ENCODE measurements at regions not wholly inside any gene's neighbourhood (a gene's known extent, or its start where the extent isn't known, plus 50 kb on each side); places are given as distances from the start of the nearest gene placed in this dataset.

GRCh38 chr16:85358704-85359146 is 246.5 kb upstream of the CIBAR2 start:
- DNase-seq (ENCODE audit: low read depth, low spot score): no peak

- DNase-seq (ENCODE audit: low read depth, low spot score): no peak
Observed at GRCh38 chr16:85359147-85359822, 247.0 kb upstream of the CIBAR2 start.

- DNase-seq (ENCODE audit: low read depth, low spot score): no peak
Observed at GRCh38 chr16:85360323-85361277, 248.3 kb upstream of the CIBAR2 start.

GRCh38 chr16:85361441-85362118 is 249.3 kb upstream of the CIBAR2 start:
- DNase-seq (ENCODE audit: low read depth, low spot score): no peak

- DNase-seq (ENCODE audit: low read depth, low spot score): no peak
Observed at GRCh38 chr16:85362443-85362842, 250.2 kb upstream of the CIBAR2 start.

- no peak for DNase-seq (ENCODE audit: low read depth, low spot score)
Observed at GRCh38 chr16:85363427-85363826, 249.7 kb upstream of the GSE1 start.

- DNase-seq (ENCODE audit: low read depth, low spot score): no peak
Observed at GRCh38 chr16:85363881-85364280, 249.2 kb upstream of the GSE1 start.

GRCh38 chr16:85364323-85365040 is 248.6 kb upstream of the GSE1 start:
- DNase-seq (ENCODE audit: low read depth, low spot score): no peak

- DNase-seq (ENCODE audit: low read depth, low spot score): peak; percentile 62
Observed at GRCh38 chr16:85365120-85365519, 248.0 kb upstream of the GSE1 start.

- DNase-seq (ENCODE audit: low read depth, low spot score): peak; percentile 52
Observed at GRCh38 chr16:85366031-85366763, 246.9 kb upstream of the GSE1 start.

- DNase-seq (ENCODE audit: low read depth, low spot score): no peak
Observed at GRCh38 chr16:85367485-85367884, 245.6 kb upstream of the GSE1 start.

GRCh38 chr16:85369060-85369459 is 244.1 kb upstream of the GSE1 start:
- DNase-seq (ENCODE audit: low read depth, low spot score): no peak

GRCh38 chr16:85369741-85370528 is 243.2 kb upstream of the GSE1 start:
- DNase-seq (ENCODE audit: low read depth, low spot score): peak; percentile 84

- no peak for DNase-seq (ENCODE audit: low read depth, low spot score)
Observed at GRCh38 chr16:85370543-85370880, 242.6 kb upstream of the GSE1 start.

- DNase-seq (ENCODE audit: low read depth, low spot score): no peak
Observed at GRCh38 chr16:85370881-85371651, 242.1 kb upstream of the GSE1 start.

- DNase-seq (ENCODE audit: low read depth, low spot score): no peak
Observed at GRCh38 chr16:85371948-85372347, 241.2 kb upstream of the GSE1 start.

GRCh38 chr16:85372627-85373372 is 240.3 kb upstream of the GSE1 start:
- no peak for DNase-seq (ENCODE audit: low read depth, low spot score)

GRCh38 chr16:85373741-85374570 is 239.2 kb upstream of the GSE1 start:
- no peak for DNase-seq (ENCODE audit: low read depth, low spot score)
